HEK293T (cell line): ENCODE measurements at regions not wholly inside any gene's neighbourhood (a gene's known extent, or its start where the extent isn't known, plus 50 kb on each side); places are given as distances from the start of the nearest gene placed in this dataset.
"Not testable (repeated sequence)": the region's sequence is repeated elsewhere in the genome, so short reads cannot be mapped to it uniquely, and the experiment has no call there.

ENCODE experiments used
- CTCF ChIA-PET: fragments of 350-600 bp; formaldehyde crosslinking; extraction: SDS; loops from one replicate; lab custom pipeline; 2021; ENCODE audit warnings: antibody characterized with exemption, inconsistent platforms; lab: Yijun Ruan, JAX
- POLR2A ChIA-PET: fragments of 350-600 bp; formaldehyde crosslinking; extraction: SDS; loops from one replicate; lab custom pipeline; 2020; ENCODE audit warnings: antibody characterized with exemption, inconsistent platforms; lab: Yijun Ruan, JAX
- DNase-seq: peaks from one replicate; pipeline ENCODE4 v3.0.0; 2012; ENCODE audit warnings: mixed read lengths; ENCODE audit errors: extremely low spot score
- ARNT ChIP-seq: fragments of 450-650 bp; IDR thresholded peaks from 2 replicates; pipeline ENCODE4 v1.6.1; 2017; ENCODE audit warnings: mild to moderate bottlenecking
- BHLHE40 ChIP-seq: fragments of 450-650 bp; IDR thresholded peaks from 2 replicates; pipeline ENCODE4 v1.6.1; 2016; ENCODE audit warnings: mild to moderate bottlenecking, moderate library complexity, borderline replicate concordance
- CTBP1 ChIP-seq: fragments of 450-650 bp; IDR thresholded peaks from 2 replicates; pipeline ENCODE4 v1.6.1; 2016; ENCODE audit warnings: borderline replicate concordance
- ELF4 ChIP-seq: fragments of 450-650 bp; IDR thresholded peaks from 2 replicates; pipeline ENCODE4 v1.6.1; 2017; ENCODE audit warnings: antibody characterized with exemption
- FOXA1 ChIP-seq: fragments of 450-650 bp; IDR thresholded peaks from 2 replicates; pipeline ENCODE4 v1.6.1; 2016; ENCODE audit warnings: mild to moderate bottlenecking
- FOXK2 ChIP-seq: fragments of 450-650 bp; IDR thresholded peaks from 2 replicates; pipeline ENCODE4 v1.6.1; 2016; ENCODE audit warnings: mild to moderate bottlenecking
- FOXM1 ChIP-seq: fragments of 450-650 bp; IDR thresholded peaks from 2 replicates; pipeline ENCODE4 v1.6.1; 2017; ENCODE audit warnings: mild to moderate bottlenecking, borderline replicate concordance
- HDGF ChIP-seq: fragments of 450-650 bp; IDR thresholded peaks from 2 replicates; pipeline ENCODE4 v1.6.1; 2017; ENCODE audit warnings: antibody characterized with exemption, borderline replicate concordance
- L3MBTL2 ChIP-seq: fragments of 450-650 bp; conservative IDR thresholded peaks from 2 replicates; pipeline ENCODE4 v1.6.1; 2016; ENCODE audit warnings: mild to moderate bottlenecking
- LEF1 ChIP-seq: fragments of 450-650 bp; IDR thresholded peaks from 2 replicates; pipeline ENCODE4 v1.6.1; 2017; ENCODE audit warnings: mild to moderate bottlenecking, borderline replicate concordance
- NFRKB ChIP-seq: fragments of 450-650 bp; IDR thresholded peaks from 2 replicates; pipeline ENCODE4 v1.6.1; 2016; ENCODE audit warnings: mild to moderate bottlenecking, moderate library complexity
- SP1 ChIP-seq: fragments of 450-650 bp; IDR thresholded peaks from 2 replicates; pipeline ENCODE4 v1.6.1; 2017
- SUZ12 ChIP-seq: fragments of 450-650 bp; IDR thresholded peaks from 2 replicates; pipeline ENCODE4 v1.6.1; 2016; ENCODE audit warnings: mild to moderate bottlenecking
- TARDBP ChIP-seq: fragments of 450-650 bp; IDR thresholded peaks from 2 replicates; pipeline ENCODE4 v1.6.1; 2016
- ZNF384 ChIP-seq: fragments of 450-650 bp; IDR thresholded peaks from 2 replicates; pipeline ENCODE4 v1.6.1; 2016
- TF ChIP-seq, protein P1 (sequence below): fragments of 450-650 bp; IDR thresholded peaks from 2 replicates; pipeline ENCODE4 v1.6.1; 2016

GRCh38 chr6:75031102-75031501 lies 174.8 kb downstream of the COL12A1 start:
- DNase-seq, POLR2A ChIA-PET: not testable (repeated sequence)
- CTCF ChIA-PET: interaction anchor here (0.6 kb wide), 1 partner anchor 240 kb away, joined by 3 read pairs; no protein-coding TSS in a partner anchor

DNA sequence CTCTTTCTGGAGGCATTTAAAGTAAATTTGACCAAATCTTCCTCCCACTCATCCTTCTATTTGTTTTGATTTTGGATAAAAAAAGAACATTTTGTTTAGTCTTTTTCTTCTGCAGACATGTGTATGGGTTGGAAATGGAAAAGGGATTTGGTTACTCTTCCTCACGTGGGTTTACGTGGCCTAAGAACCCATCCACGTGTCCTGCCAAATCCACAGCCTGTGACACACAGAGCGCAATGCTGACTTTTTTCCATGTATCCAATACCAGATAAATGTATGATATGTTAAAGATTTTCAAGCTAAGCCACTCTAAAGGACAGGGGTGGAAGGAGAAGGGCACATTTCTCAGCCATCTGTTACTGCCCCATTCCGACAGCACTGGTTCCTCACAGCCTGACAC lies 176.5 kb downstream of the COL12A1 start:
- TF ChIP-seq BHLHE40 (no peak), HDGF (no peak), ZNF384 (no peak), L3MBTL2 (no peak), CTBP1 (no peak)
- ChIA-PET POLR2A (no interaction called here), CTCF (no interaction called here)
- no peak for DNase-seq

- CTCF ChIA-PET: interaction anchor here (0.8 kb wide), 1 partner anchor 184 kb away, joined by 3 read pairs; no protein-coding TSS in a partner anchor
- DNase-seq: no peak
- POLR2A ChIA-PET: no interaction called here
- TF ChIP-seq L3MBTL2 (no peak), ARNT (no peak), FOXA1 (no peak), LEF1 (no peak), TARDBP (no peak), CTBP1 (no peak), HDGF (no peak), SUZ12 (no peak), FOXK2 (no peak), ELF4 (no peak), SP1 (no peak), BHLHE40 (no peak), NFRKB (no peak), ZNF384 (no peak), FOXM1 (no peak)
Measured at GRCh38 chr6:75025371-75025770, 180.5 kb downstream of the COL12A1 start.

DNA sequence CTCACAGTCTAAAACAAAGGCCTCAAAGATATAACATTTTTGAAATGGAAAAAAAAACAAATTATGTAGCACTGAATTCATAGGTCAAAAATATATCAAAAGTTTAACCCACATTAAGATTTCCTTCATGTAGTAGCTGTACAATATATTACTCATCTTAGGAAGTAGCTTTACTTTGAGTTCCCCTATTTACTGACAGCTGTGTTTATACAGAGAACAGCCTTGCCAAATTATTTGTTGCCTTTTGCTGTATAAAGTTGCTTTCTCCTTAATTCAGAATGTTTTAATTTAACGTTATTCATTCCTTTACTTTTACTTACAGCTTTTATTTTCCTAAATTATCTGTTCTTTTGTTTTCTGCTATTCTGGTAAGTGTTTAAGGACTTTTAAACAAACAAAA lies 181.0 kb downstream of the COL12A1 start:
- CTCF ChIA-PET: interaction anchor here (0.8 kb wide), 1 partner anchor 184 kb away, joined by 3 read pairs; no protein-coding TSS in a partner anchor
- TF ChIP-seq NFRKB: no peak
- TF ChIP-seq ELF4: no peak
- no peak for TF ChIP-seq HDGF
- TF ChIP-seq, protein P1, sequence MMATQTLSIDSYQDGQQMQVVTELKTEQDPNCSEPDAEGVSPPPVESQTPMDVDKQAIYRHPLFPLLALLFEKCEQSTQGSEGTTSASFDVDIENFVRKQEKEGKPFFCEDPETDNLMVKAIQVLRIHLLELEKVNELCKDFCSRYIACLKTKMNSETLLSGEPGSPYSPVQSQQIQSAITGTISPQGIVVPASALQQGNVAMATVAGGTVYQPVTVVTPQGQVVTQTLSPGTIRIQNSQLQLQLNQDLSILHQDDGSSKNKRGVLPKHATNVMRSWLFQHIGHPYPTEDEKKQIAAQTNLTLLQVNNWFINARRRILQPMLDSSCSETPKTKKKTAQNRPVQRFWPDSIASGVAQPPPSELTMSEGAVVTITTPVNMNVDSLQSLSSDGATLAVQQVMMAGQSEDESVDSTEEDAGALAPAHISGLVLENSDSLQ: no peak
- TF ChIP-seq SUZ12: no peak
- TF ChIP-seq SP1: no peak
- TF ChIP-seq LEF1: no peak
- no peak for TF ChIP-seq FOXK2
- no peak for TF ChIP-seq FOXM1
- TF ChIP-seq CTBP1: no peak
- no peak for TF ChIP-seq TARDBP
- TF ChIP-seq L3MBTL2: no peak
- no peak for TF ChIP-seq ZNF384
- TF ChIP-seq FOXA1: no peak
- POLR2A ChIA-PET: no interaction called here
- DNase-seq: no peak

GRCh38 chr6:75023634-75024033 lies 182.2 kb downstream of the COL12A1 start:
- no peak for DNase-seq
- POLR2A ChIA-PET: no interaction called here
- CTCF ChIA-PET: no interaction called here
- TF ChIP-seq L3MBTL2 (no peak), TARDBP (no peak), ZNF384 (no peak), ARNT (no peak), FOXK2 (no peak), FOXA1 (no peak), SP1 (no peak), CTBP1 (no peak), NFRKB (no peak), HDGF (no peak)

- TF ChIP-seq CTBP1: no peak
- TF ChIP-seq, protein P1: no peak
- no peak for TF ChIP-seq L3MBTL2
- TF ChIP-seq ZNF384: no peak
- no peak for TF ChIP-seq ARNT
- TF ChIP-seq LEF1: no peak
- no peak for TF ChIP-seq FOXK2
- no peak for TF ChIP-seq SP1
- CTCF ChIA-PET: no interaction called here
- DNase-seq: no peak
- POLR2A ChIA-PET: no interaction called here
Measured at GRCh38 chr6:75020971-75021370, 184.9 kb downstream of the COL12A1 start.

GRCh38 chr6:75020376-75020775 lies 185.5 kb downstream of the COL12A1 start:
- CTCF ChIA-PET: no interaction called here
- POLR2A ChIA-PET: no interaction called here
- no peak for DNase-seq
- TF ChIP-seq ARNT (no peak), ZNF384 (no peak), BHLHE40 (no peak), FOXK2 (no peak), SUZ12 (no peak)

DNA sequence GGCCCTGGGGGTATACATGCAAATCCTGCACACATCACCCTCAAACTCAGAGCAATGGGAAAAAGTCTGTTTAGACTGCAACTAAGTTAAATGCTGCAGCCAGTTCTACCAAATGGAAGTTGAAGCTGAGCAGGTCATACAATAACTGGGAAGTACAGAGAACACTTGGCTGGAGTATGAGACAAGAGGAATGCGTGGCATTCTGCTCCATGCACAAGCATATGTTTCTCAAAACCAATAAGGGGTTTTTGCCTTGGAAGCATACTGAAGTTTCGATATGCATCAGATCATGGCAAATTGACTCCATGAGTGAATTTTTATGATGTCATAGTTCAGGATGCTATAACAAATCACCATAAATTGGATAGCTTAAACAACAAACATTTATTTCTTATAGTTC lies 193.8 kb downstream of the COL12A1 start:
- ChIA-PET POLR2A (no interaction called here), CTCF (no interaction called here)
- no peak for DNase-seq
- TF ChIP-seq FOXA1 (no peak), TARDBP (no peak), BHLHE40 (no peak), FOXK2 (no peak), FOXM1 (no peak), HDGF (no peak), ELF4 (no peak), SP1 (no peak), CTBP1 (no peak)
- TF ChIP-seq, protein P1: no peak

GRCh38 chr6:75003984-75004383 lies 201.9 kb downstream of the COL12A1 start:
- DNase-seq, CTCF ChIA-PET: not testable (repeated sequence)
- POLR2A ChIA-PET: interaction anchor here (0.5 kb wide), 1 partner anchor 1057 kb away, joined by 4 read pairs; no protein-coding TSS in a partner anchor
